Stimulated activated naive B cell treated with anti-CD40 and anti-IgM and Interleukin-4, amounts not matched to agents 10 μg/mL and 1 μg/mL and 100 μg/mL, for 72 hours (primary cell): ENCODE measurements at regions not wholly inside any gene's neighbourhood (a gene's known extent, or its start where the extent isn't known, plus 50 kb on each side); places are given as distances from the start of the nearest gene placed in this dataset.

ENCODE experiments used
- ATAC-seq, 2 donors: fragments of 150-1000 bp; cut with Tn5 transposase; replicated peaks; 2 replicates each; pipeline ENCODE4 v1.10.0; 2021; ENCODE audit warnings: moderate library complexity in 1 of 2
- DNase-seq: peaks from one replicate; pipeline ENCODE4 v3.0.0; 2021
- H3K27ac Mint-ChIP-seq: one replicate; pipeline ENCODE4 v1.8.0; 2022; ENCODE audit warnings: mild to moderate bottlenecking, mixed read lengths
- H3K27me3 Mint-ChIP-seq, 2 donors: one replicate each; pipeline ENCODE4 v1.8.0; 2022; ENCODE audit warnings: mixed read lengths in 2 of 2
- H3K36me3 Mint-ChIP-seq, 2 donors: one replicate each; pipeline ENCODE4 v1.8.0; 2022; ENCODE audit warnings: mixed read lengths in 2 of 2, mild to moderate bottlenecking in 1 of 2
- H3K4me1 Mint-ChIP-seq, 2 donors: one replicate each; pipeline ENCODE4 v1.8.0; 2022; ENCODE audit warnings: mixed read lengths in 2 of 2, mild to moderate bottlenecking in 1 of 2
- H3K4me3 Mint-ChIP-seq, 2 donors: one replicate each; pipeline ENCODE4 v1.8.0; 2022; ENCODE audit warnings: mild to moderate bottlenecking in 2 of 2, mixed read lengths in 2 of 2, moderate library complexity in 1 of 2
- H3K9me3 Mint-ChIP-seq, 2 donors: one replicate each; pipeline ENCODE4 v1.8.0; 2022; ENCODE audit warnings: mixed read lengths in 2 of 2, mild to moderate bottlenecking in 1 of 2

DNA sequence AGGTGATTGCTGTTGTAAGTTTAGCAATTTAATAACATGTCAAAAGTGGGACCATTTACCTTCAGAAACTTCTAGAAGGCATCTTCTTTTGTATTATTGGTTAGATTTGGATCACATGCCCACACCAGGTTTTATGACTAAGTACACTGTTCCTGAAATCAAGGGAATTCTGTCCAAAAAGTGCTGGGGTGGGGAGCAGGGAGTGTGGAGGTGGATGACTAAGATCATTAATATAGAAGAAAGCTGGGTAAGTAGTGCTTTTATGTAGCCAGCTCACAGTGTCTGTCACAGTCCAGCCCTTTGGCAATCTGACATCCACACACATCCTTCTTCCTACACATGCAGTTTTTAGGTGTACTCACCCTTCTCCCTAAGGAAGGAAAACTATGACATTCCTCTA lies 120.0 kb downstream of the TMCO5A start:
- Mint-ChIP-seq H3K9me3 (peaks cover 5 to 9% of the 10 kb centered on the region in 2 donors), H3K4me1 (peaks cover 11 to 37% of the 10 kb centered on the region in 2 donors), H3K36me3 (peaks cover 4 to 6% of the 10 kb centered on the region in 2 donors), H3K27ac (no peak overlapping the region), H3K4me3 (no peak overlapping the region), H3K27me3 (peaks cover 8 to 14% of the 10 kb centered on the region in 2 donors)
- DNase-seq (no peak), ATAC-seq (no peak)

DNA sequence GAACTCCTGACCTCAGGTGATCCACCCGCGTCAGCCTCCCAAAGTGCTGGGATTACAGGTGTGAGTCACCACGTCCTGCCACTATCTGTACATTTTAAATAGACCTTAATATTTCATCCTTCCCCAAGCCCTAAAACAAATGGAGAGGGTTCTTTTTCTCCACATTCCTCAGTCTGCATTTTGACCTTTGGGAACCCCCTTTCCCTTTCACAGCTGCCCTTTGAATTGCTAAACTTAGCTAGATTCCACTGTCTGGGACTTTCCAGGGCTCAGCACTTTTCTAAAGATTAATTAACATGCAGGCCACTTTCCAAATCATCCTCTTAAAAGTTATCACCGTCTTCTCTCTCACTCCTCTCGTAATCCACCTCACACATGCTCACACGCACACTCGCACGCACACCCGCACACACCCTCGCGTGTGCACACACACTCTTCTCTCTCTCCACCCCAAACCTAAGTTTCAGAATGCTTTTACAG lies 124.2 kb downstream of the TMCO5A start:
- H3K27ac Mint-ChIP-seq = peak overlapping the region; percentile 75

DNA sequence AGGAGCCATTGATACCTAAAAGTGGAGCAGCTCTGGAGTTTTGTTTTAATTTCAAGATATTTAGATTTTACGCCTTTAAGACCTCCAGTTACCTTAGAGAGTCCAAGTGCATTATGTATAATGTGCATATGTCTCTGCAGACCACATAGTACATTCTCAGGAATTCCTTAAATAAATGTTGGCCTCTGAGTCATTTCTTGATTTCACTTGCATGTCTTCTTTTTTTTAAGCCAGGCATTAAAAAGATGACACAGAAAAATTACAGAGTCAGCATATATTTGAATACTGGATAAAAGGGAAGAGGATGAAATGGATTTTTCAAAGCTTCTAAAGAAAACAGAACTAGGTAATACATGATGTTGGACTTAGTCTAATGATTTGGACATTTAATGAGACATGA lies 125.2 kb downstream of the TMCO5A start:
- DNase-seq (no peak), ATAC-seq (peak; percentile 82 to 87)
- peaks cover 4 to 6% of the 10 kb centered on the region in 2 donors for H3K36me3 Mint-ChIP-seq
- peak overlapping the region in 1 of 2 donors; percentile 54 for H3K4me3 Mint-ChIP-seq
- H3K9me3 Mint-ChIP-seq = peaks cover 4 to 9% of the 10 kb centered on the region in 2 donors
- peak overlapping the region; percentile 2 for H3K27ac Mint-ChIP-seq
- H3K4me1 Mint-ChIP-seq = peaks cover 17 to 53% of the 10 kb centered on the region in 2 donors
- peaks cover 16 to 17% of the 10 kb centered on the region in 2 donors for H3K27me3 Mint-ChIP-seq

More for the DNA sequence above, 124.2 kb downstream of the TMCO5A start:
- peaks cover 5 to 9% of the 10 kb centered on the region in 2 donors for H3K9me3 Mint-ChIP-seq
- peak; percentile 26 for DNase-seq
- ATAC-seq = peak; percentile 72 to 74
- H3K27me3 Mint-ChIP-seq = peaks cover 16 to 21% of the 10 kb centered on the region in 2 donors
- peaks cover 17 to 53% of the 10 kb centered on the region in 2 donors for H3K4me1 Mint-ChIP-seq
- H3K4me3 Mint-ChIP-seq = peak overlapping the region; percentile 29 to 47
- H3K36me3 Mint-ChIP-seq = peaks cover 4 to 6% of the 10 kb centered on the region in 2 donors

DNA sequence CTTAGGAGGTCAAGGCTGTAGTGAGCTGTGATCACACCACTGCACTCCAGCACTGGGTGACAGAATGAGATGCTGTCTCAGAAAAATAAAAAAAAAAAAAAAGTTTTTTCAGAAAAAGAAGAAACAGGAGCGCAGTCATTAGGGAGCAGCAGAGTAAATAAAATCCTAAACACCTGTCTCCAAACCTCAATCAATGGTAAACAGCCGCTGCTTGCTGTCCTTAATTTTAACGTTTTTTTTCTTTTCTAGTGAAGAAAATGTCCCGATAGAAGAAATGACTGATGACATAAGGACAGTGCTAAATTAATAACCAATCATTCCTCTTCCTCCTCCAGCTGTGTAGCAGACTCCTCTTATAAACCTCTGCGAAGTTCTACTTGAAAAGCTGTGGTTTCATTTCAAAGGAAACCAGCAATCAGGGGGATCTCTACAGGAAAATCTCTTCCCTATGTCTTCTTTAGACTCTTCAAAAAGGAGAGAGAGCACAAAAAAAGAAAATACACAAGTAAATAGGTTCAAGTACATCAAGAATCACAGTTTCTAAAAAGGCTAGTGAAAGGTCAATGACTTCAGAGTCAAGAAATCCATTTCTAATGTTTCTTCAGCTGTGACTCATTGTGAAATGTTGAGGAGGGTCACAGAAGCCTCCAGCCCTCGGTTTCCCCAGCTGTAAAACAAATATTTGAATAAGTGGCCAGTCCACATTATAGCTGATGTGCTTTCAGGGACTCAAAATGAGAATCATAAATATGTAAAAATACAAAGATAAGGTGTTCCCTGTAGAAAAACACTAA lies 127.6 kb downstream of the TMCO5A start:
- Mint-ChIP-seq H3K27me3 (peaks cover 17 to 18% of the 10 kb centered on the region in 2 donors), H3K36me3 (peaks cover 2 to 6% of the 10 kb centered on the region in 2 donors), H3K9me3 (peaks cover 4 to 5% of the 10 kb centered on the region in 2 donors), H3K27ac (no peak overlapping the region), H3K4me3 (no peak overlapping the region), H3K4me1 (peaks cover 19 to 55% of the 10 kb centered on the region in 2 donors)
- DNase-seq = no peak
- no peak for ATAC-seq

DNA sequence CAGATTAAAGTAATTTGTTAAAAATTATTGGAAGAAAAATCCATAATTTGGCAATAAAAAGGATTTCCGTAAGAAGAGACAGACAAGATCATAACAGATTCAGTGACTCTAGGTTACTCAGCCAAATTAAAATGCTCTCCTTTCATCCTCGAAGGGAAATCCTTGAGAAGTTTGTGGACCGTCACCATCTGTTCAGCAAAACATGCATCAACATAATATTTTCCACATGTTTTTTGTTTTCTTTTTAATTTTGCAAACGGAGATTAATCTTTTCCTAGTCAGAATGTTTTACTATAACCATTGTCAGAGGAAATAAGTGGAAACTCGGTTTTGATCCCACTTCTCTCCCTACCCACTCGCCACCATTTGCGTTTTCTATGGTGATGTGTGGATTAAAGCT lies 128.3 kb downstream of the TMCO5A start:
- no peak overlapping the region for H3K27ac Mint-ChIP-seq
- peaks cover 19 to 50% of the 10 kb centered on the region in 2 donors for H3K4me1 Mint-ChIP-seq
- peaks cover 4 to 5% of the 10 kb centered on the region in 2 donors for H3K9me3 Mint-ChIP-seq
- H3K27me3 Mint-ChIP-seq = peaks cover 17 to 18% of the 10 kb centered on the region in 2 donors
- peaks cover 2 to 6% of the 10 kb centered on the region in 2 donors for H3K36me3 Mint-ChIP-seq
- no peak overlapping the region for H3K4me3 Mint-ChIP-seq
- ATAC-seq (no peak), DNase-seq (no peak)

DNA sequence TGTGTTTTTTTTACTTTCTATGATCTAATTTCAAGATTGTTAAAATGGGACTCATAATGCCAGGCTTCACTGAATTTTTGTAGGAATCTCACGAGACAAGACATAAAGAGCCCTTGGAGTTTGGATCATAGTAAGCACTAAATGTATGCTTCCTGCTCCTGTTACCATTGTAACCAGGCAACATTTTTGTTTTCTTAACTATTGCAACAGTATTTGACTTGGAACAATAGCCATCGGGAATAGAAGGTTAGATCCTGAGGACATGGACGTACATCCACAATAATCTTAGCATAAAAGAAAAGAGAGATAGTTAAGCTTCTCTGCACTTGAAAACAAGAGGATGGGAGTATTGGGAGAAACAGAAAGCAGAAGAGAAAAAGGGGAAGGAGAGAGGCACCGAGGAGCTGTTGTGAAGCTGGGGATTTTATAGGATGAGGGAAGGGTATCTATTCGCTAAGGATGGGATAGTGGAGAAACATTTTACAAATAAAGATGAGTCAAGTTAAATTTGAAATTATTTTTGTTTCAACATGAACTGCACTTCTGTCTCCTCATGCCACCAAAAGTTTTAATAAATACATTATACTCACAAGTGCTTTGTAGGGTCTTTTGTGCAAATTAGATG lies 131.4 kb downstream of the TMCO5A start:
- no peaks in the 10 kb centered on the region for H3K36me3 Mint-ChIP-seq
- H3K27ac Mint-ChIP-seq = no peak overlapping the region
- DNase-seq (no peak), ATAC-seq (no peak)
- H3K27me3 Mint-ChIP-seq = peaks cover 16 to 28% of the 10 kb centered on the region in 2 donors
- peaks cover 17 to 46% of the 10 kb centered on the region in 2 donors for H3K4me1 Mint-ChIP-seq
- no peak overlapping the region for H3K4me3 Mint-ChIP-seq
- no peaks in the 10 kb centered on the region for H3K9me3 Mint-ChIP-seq

DNA sequence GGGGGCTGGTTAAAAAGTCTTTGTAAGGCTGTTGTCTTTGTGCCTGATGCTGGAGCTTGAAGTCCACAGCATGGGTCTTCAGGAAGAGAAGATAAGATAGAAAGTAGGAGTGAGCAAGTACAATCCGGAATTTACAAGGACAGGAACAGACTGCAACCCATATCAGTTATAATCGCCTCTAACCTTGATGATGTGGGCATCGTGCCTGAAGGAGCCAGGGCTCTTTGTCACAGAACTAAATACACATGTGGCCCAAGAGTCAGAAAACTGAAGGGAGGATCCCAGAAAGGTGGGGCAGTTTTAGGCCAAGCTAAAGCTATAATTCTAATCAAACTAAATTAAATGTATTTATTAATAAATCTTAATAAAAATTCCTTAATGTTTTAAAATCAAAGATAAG lies 132.2 kb downstream of the TMCO5A start:
- Mint-ChIP-seq H3K4me3 (no peak overlapping the region), H3K9me3 (no peaks in the 10 kb centered on the region), H3K36me3 (no peaks in the 10 kb centered on the region), H3K27ac (no peak overlapping the region), H3K4me1 (peaks cover 22 to 47% of the 10 kb centered on the region in 2 donors), H3K27me3 (peaks cover 11 to 26% of the 10 kb centered on the region in 2 donors)
- no peak for DNase-seq
- no peak for ATAC-seq

DNA sequence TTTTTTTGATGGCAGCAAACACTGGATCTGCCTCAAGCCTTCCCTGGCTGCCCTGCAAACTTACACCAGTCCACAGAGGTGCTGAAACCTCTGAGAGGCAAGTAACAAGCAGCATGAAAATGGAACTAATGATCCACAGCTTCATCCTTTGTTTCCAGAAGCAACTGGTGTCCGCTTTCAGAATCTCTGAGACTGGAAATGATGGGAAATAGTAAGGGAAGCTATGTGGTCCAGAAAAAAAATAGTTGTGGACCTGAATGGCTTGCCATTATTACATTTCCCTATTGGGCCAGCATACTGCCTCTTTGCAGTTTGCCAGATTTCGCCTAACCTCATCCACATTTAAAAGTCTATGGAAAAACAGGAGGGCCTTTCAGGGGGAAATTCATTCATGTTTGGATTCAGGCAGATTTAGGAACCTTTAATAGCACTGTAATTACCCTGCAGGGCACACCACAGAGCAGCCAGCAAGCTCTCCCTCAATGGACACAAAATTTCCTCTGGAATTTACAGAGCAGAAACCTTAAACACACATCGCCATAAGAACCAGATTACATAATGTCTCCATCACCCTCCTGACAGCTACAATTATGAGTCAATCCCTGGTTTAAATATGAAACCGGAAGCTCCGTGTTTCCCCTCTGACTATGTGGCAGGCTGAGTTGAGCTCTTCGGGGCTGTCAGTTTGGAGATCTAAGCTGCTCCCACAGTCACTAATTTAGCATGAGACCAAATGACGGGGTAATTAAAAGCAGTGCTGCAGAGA lies 134.4 kb downstream of the TMCO5A start:
- H3K4me3 Mint-ChIP-seq = peak overlapping the region; percentile 25 to 56
- peaks cover 5 to 33% of the 10 kb centered on the region in 2 donors for H3K27me3 Mint-ChIP-seq
- peak; percentile 58 for DNase-seq
- H3K36me3 Mint-ChIP-seq = peaks cover 0 to 3% of the 10 kb centered on the region in 2 donors
- H3K27ac Mint-ChIP-seq = no peak overlapping the region
- H3K9me3 Mint-ChIP-seq = no peaks in the 10 kb centered on the region
- ATAC-seq = peak; percentile 67 to 80
- peaks cover 24 to 62% of the 10 kb centered on the region in 2 donors for H3K4me1 Mint-ChIP-seq

DNA sequence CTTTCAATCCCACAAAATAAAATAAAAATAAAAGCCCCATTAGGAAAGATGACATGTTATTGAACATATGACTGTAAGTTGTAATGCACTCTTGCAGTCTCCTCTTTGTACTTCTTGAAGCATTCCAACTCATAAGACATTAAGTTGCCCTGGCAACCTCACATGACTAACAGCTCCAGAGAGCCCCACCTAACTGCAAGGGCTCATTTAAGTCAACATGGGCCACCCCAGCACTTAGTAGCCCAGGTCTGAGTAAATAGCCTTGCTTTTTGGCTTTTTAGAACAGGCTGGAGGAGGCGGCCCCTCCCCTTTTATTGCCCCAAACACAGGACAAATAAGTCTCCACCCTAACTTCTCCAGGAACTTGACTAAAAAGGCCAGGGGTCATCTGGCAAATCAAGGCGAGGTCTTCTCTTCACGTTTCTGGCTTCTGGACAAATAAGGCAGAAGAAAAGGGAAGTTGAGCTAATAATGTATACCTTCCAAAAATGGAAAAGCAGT lies 135.1 kb downstream of the TMCO5A start:
- peaks cover 0 to 3% of the 10 kb centered on the region in 2 donors for H3K36me3 Mint-ChIP-seq
- peaks cover 5 to 33% of the 10 kb centered on the region in 2 donors for H3K27me3 Mint-ChIP-seq
- H3K4me1 Mint-ChIP-seq = peaks cover 26 to 62% of the 10 kb centered on the region in 2 donors
- H3K27ac Mint-ChIP-seq = peak overlapping the region; percentile 25
- peak in 1 of 2 donors; percentile 31 for ATAC-seq
- H3K4me3 Mint-ChIP-seq = peak overlapping the region; percentile 25 to 56
- H3K9me3 Mint-ChIP-seq = no peaks in the 10 kb centered on the region
- no peak for DNase-seq

DNA sequence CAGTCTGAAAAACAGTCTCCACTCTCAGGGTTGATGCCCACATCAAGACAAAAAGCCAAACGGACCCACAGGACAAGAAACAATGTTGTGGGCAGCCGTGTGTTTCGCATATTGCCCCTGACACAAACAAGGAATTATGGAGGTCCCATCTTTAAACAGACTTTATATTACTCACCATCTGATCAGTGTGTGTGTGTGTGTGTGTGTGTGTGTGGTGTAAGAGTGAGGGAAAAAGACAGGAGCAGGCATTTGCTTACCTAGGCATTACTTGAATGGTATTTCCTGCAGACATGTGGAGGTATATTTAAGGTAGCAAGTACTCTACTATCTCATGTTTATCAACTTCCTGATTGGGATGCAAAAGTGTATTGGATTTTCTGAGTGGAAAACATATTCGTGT lies 136.3 kb downstream of the TMCO5A start:
- H3K4me1 Mint-ChIP-seq = peaks cover 30 to 71% of the 10 kb centered on the region in 2 donors

DNA sequence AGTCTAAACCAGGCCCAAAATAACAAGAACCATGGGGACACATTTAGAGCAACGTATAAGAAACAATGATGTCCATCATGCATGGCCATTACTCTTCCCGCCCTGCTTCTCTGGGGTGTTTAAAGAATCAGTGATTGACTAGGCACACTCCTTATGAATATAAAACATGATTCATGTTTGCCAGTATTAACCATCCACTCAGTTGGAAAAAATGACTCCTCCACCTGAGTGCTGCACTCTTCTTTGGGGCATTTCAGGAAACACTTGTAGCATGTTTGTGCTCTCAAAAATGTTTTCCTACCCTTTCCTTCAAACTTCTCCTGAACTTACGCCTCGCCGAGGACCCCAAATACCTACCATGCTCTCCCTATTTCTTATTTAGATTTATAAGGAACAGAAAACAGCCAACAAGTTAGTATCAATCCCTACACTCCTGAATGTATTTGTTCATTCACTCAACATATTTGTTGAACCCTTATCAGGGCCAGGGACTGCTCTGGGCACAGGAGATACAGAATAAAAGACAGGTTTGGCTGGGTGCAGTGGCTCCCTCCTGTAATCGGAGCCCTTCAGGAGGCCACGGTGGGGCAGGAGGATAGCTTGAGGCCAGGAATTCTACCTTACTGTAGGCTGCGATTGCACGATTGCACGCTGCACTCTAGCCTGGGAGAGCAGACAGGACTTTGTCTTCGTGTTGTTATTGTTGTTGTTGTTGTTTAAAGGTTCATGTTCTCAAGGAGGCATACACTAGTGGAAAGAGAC lies 137.0 kb downstream of the TMCO5A start:
- peaks cover 0 to 25% of the 10 kb centered on the region in 2 donors for H3K27me3 Mint-ChIP-seq
- H3K4me1 Mint-ChIP-seq = peaks cover 28 to 70% of the 10 kb centered on the region in 2 donors
- H3K9me3 Mint-ChIP-seq = no peaks in the 10 kb centered on the region
- H3K4me3 Mint-ChIP-seq = peak overlapping the region in 1 of 2 donors; percentile 30
- peaks cover 0 to 3% of the 10 kb centered on the region in 2 donors for H3K36me3 Mint-ChIP-seq
- DNase-seq (no peak), ATAC-seq (no peak)
- H3K27ac Mint-ChIP-seq = no peak overlapping the region

More for the DNA sequence above, 136.3 kb downstream of the TMCO5A start:
- DNase-seq (no peak), ATAC-seq (no peak)
- Mint-ChIP-seq H3K36me3 (peaks cover 0 to 3% of the 10 kb centered on the region in 2 donors), H3K27me3 (peaks cover 3 to 31% of the 10 kb centered on the region in 2 donors), H3K9me3 (no peaks in the 10 kb centered on the region), H3K27ac (no peak overlapping the region), H3K4me3 (no peak overlapping the region)

DNA sequence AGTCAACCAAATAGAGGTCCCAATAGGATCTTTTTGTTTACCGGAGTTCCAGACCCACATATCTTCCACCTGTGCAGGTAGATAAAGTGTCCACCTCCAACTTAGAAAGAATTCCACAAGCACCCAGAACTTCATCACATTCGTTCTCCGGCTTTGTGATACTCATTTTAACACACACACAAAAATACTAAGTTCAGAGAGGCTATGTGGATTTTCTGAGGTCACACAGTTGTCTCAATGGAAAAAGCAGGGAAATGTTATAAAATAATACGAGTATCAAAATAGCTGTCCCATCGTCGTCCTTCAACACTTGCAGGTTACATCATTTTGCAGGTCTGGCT lies 137.5 kb downstream of the TMCO5A start:
- ATAC-seq = no peak
- no peaks in the 10 kb centered on the region for H3K9me3 Mint-ChIP-seq
- no peak for DNase-seq
- H3K27ac Mint-ChIP-seq = peak overlapping the region; percentile 73
- peak overlapping the region; percentile 85 to 92 for H3K4me3 Mint-ChIP-seq
- H3K4me1 Mint-ChIP-seq = peaks cover 30 to 76% of the 10 kb centered on the region in 2 donors
- peaks cover 0 to 3% of the 10 kb centered on the region in 2 donors for H3K36me3 Mint-ChIP-seq
- peaks cover 0 to 21% of the 10 kb centered on the region in 2 donors for H3K27me3 Mint-ChIP-seq
